HEK293 (cell line): ENCODE measurements at regions not wholly inside any gene's neighbourhood (a gene's known extent, or its start where the extent isn't known, plus 50 kb on each side); places are given as distances from the start of the nearest gene placed in this dataset.

ENCODE experiments used
- CTCF ChIA-PET: fragments of 350-600 bp; formaldehyde crosslinking; extraction: SDS; loops from one replicate; lab custom pipeline; 2021; ENCODE audit warnings: antibody characterized with exemption; lab: Yijun Ruan, JAX
- POLR2A ChIA-PET: fragments of 300-600 bp; formaldehyde crosslinking; extraction: SDS; loops from one replicate; lab custom pipeline; 2020; ENCODE audit warnings: antibody characterized with exemption, inconsistent platforms; lab: Yijun Ruan, JAX
- H3K27ac ChIP-seq: fragments of 200-500 bp; sonication (Bioruptor generic); 2 replicates; pipeline ENCODE4 v1.5.1; 2014; ENCODE audit warnings: low read depth, low read length, control low read depth, inconsistent platforms; ENCODE audit errors: extremely low read depth
- H3K36me3 ChIP-seq, 2 experiments: fragments of 200-500 bp in 1 of 2; sonication (Bioruptor generic) in 1 of 2; 1 replicate in 1 of 2; 2 replicates in 1 of 2; pipeline ENCODE4 v1.5.1; 2014 to 2017; ENCODE audit warnings: inconsistent platforms in 2 of 2, low read length in 2 of 2; ENCODE audit not compliant: control insufficient read depth in 2 of 2, insufficient read depth in 1 of 2
- H3K4me1 ChIP-seq: fragments of 200-500 bp; sonication (Bioruptor generic); 2 replicates; pipeline ENCODE4 v1.5.1; 2014; ENCODE audit warnings: mild to moderate bottlenecking, low read length, inconsistent platforms; ENCODE audit not compliant: control insufficient read depth, insufficient read depth
- H3K4me3 ChIP-seq: 2 replicates; pipeline ENCODE4 v1.5.1; 2011; ENCODE audit warnings: low read depth, mild to moderate bottlenecking, control low read depth, low read length, moderate library complexity
- H3K9me3 ChIP-seq: fragments of 200-500 bp; sonication (Bioruptor generic); 2 replicates; pipeline ENCODE4 v1.5.1; 2014; ENCODE audit warnings: low read depth, low read length, inconsistent platforms; ENCODE audit not compliant: control insufficient read depth, insufficient read depth
- CTCF ChIP-seq: fragments of 450-650 bp; formaldehyde crosslinking; IDR thresholded peaks from 2 replicates; pipeline ENCODE4 v1.5.1; 2016; ENCODE audit warnings: missing biosample characterization, missing genetic modification characterization
- FEZF1 ChIP-seq: fragments of 450-650 bp; formaldehyde crosslinking; IDR thresholded peaks from 2 replicates; pipeline ENCODE4 v1.5.1; 2016; ENCODE audit warnings: missing biosample characterization, missing genetic modification characterization
- GLI2 ChIP-seq: fragments of 450-650 bp; formaldehyde crosslinking; IDR thresholded peaks from 2 replicates; pipeline ENCODE4; 2017; ENCODE audit warnings: missing biosample characterization, missing genetic modification characterization, low read depth, borderline replicate concordance
- HOXC10 ChIP-seq: sonication (generic); formaldehyde crosslinking; IDR thresholded peaks from 2 replicates; pipeline ENCODE4 v1.8.1; 2023; ENCODE audit warnings: mild to moderate bottlenecking, missing genetic modification reagents
- KLF17 ChIP-seq: fragments of 450-650 bp; formaldehyde crosslinking; IDR thresholded peaks from 2 replicates; pipeline ENCODE4 v1.5.1; 2016; ENCODE audit warnings: missing biosample characterization, missing genetic modification characterization
- MZF1 ChIP-seq: fragments of 450-650 bp; formaldehyde crosslinking; IDR thresholded peaks from 2 replicates; pipeline ENCODE4 v1.5.1; 2017; ENCODE audit warnings: missing biosample characterization, missing genetic modification characterization, borderline replicate concordance
- PRDM1 ChIP-seq: fragments of 450-650 bp; formaldehyde crosslinking; IDR thresholded peaks from 2 replicates; pipeline ENCODE4; 2016; ENCODE audit warnings: missing biosample characterization, missing genetic modification characterization
- TCF7L2 ChIP-seq: IDR thresholded peaks from 2 replicates; pipeline ENCODE4 v1.6.1; 2011; ENCODE audit warnings: low read depth, mild to moderate bottlenecking, inconsistent platforms, low read length, moderate library complexity, borderline replicate concordance
- ZBTB20 ChIP-seq: fragments of 450-650 bp; formaldehyde crosslinking; IDR thresholded peaks from 2 replicates; pipeline ENCODE4 v1.5.1; 2016; ENCODE audit warnings: missing biosample characterization, missing genetic modification characterization
- ZBTB44 ChIP-seq: fragments of 450-650 bp; IDR thresholded peaks from 2 replicates; pipeline ENCODE4 v1.5.1; 2018; ENCODE audit warnings: missing biosample characterization, mild to moderate bottlenecking, missing genetic modification characterization
- ZNF175 ChIP-seq: fragments of 450-650 bp; formaldehyde crosslinking; IDR thresholded peaks from 2 replicates; pipeline ENCODE4 v1.5.1; 2016; ENCODE audit warnings: missing biosample characterization, missing genetic modification characterization
- ZNF280D ChIP-seq: fragments of 450-650 bp; formaldehyde crosslinking; IDR thresholded peaks from 2 replicates; pipeline ENCODE4 v1.5.1; 2016; ENCODE audit warnings: missing biosample characterization, missing genetic modification characterization
- ZNF292 ChIP-seq: fragments of 450-650 bp; formaldehyde crosslinking; IDR thresholded peaks from 2 replicates; pipeline ENCODE4 v1.5.1; 2016; ENCODE audit warnings: low read depth, missing biosample characterization, missing genetic modification characterization, borderline replicate concordance
- ZNF302 ChIP-seq: fragments of 450-650 bp; formaldehyde crosslinking; IDR thresholded peaks from 2 replicates; pipeline ENCODE4 v1.5.1; 2016; ENCODE audit warnings: missing biosample characterization, missing genetic modification characterization, low read depth
- ZNF311 ChIP-seq: fragments of 450-650 bp; formaldehyde crosslinking; IDR thresholded peaks from 2 replicates; pipeline ENCODE4 v1.5.1; 2017; ENCODE audit warnings: missing biosample characterization, missing genetic modification characterization, borderline replicate concordance
- ZNF366 ChIP-seq: fragments of 450-650 bp; formaldehyde crosslinking; conservative IDR thresholded peaks from 2 replicates; pipeline ENCODE4 v1.5.1; 2016; ENCODE audit warnings: missing biosample characterization, missing genetic modification characterization
- ZNF48 ChIP-seq: fragments of 450-650 bp; formaldehyde crosslinking; IDR thresholded peaks from 2 replicates; pipeline ENCODE4 v1.5.1; 2016; ENCODE audit warnings: missing biosample characterization, missing genetic modification characterization
- ZNF704 ChIP-seq: fragments of 450-650 bp; formaldehyde crosslinking; IDR thresholded peaks from 2 replicates; pipeline ENCODE4 v1.5.1; 2016; ENCODE audit warnings: missing biosample characterization, missing genetic modification characterization
- ZNF837 ChIP-seq: fragments of 450-650 bp; formaldehyde crosslinking; IDR thresholded peaks from 2 replicates; pipeline ENCODE4 v1.5.1; 2016; ENCODE audit warnings: missing biosample characterization, missing genetic modification characterization

- CTCF ChIA-PET, result no interaction called here
- TF ChIP-seq ZNF311 (tag by site-specific recombination), result no peak
- TF ChIP-seq PRDM1, result no peak
- TF ChIP-seq ZNF302 (tag by site-specific recombination), result no peak
- TF ChIP-seq MZF1, result no peak; the same call in 1 of the 2 replicates
- peak; percentile 23; the same call in 1 of the 2 replicates for TF ChIP-seq ZBTB20
- peak; percentile 57; the same call in 1 of the 2 replicates for TF ChIP-seq ZBTB44 (tag by site-specific recombination)
Measured at GRCh38 chr5:92580814-92581213, 1000.2 kb downstream of the NR2F1-AS1 start.

GRCh38 chr5:92574023-92574422, 1007.0 kb downstream of the NR2F1-AS1 start:
- TF ChIP-seq ZNF48 (tag by site-specific recombination), result no peak
- TF ChIP-seq FEZF1 (tag by site-specific recombination), result no peak
- no peak for TF ChIP-seq ZNF292 (tag by site-specific recombination)
- no peak for TF ChIP-seq ZNF366 (tag by site-specific recombination)
- TF ChIP-seq CTCF (tag by site-specific recombination), result no peak
- TF ChIP-seq KLF17 (tag by site-specific recombination), result no peak
- no peak for TF ChIP-seq ZNF837 (tag by site-specific recombination)
- TF ChIP-seq GLI2 (tag by site-specific recombination), result no peak
- no peak for TF ChIP-seq ZNF175 (tag by site-specific recombination)
- no peak for TF ChIP-seq ZNF704 (tag by site-specific recombination)
- no peak for TF ChIP-seq TCF7L2
- TF ChIP-seq HOXC10, result no peak
- no peak for TF ChIP-seq ZNF280D (tag by site-specific recombination)
- H3K4me3 ChIP-seq, result no peak overlapping the region
- no peaks in the 10 kb centered on the region for H3K36me3 ChIP-seq
- no peak overlapping the region for H3K27ac ChIP-seq
- CTCF ChIA-PET, result no interaction called here
- no peaks in the 10 kb centered on the region for H3K9me3 ChIP-seq
- POLR2A ChIA-PET, result no interaction called here
- no peaks in the 10 kb centered on the region for H3K4me1 ChIP-seq

More at GRCh38 chr5:92580814-92581213, 1000.2 kb downstream of the NR2F1-AS1 start:
- POLR2A ChIA-PET, result no interaction called here
- Histone ChIP-seq H3K9me3 (no peaks in the 10 kb centered on the region), H3K4me1 (no peaks in the 10 kb centered on the region), H3K4me3 (no peak overlapping the region), H3K36me3 (no peaks in the 10 kb centered on the region), H3K27ac (no peak overlapping the region)
